NCI-H1436 (cell line): ENCODE measurements at regions not wholly inside any gene's neighbourhood (a gene's known extent, or its start where the extent isn't known, plus 50 kb on each side); places are given as distances from the start of the nearest gene placed in this dataset.
A peak's percentile ranks its signal among the peaks of the same experiment; 100 is the strongest.
"Not testable (repeated sequence)": the region's sequence is repeated elsewhere in the genome, so short reads cannot be mapped to it uniquely, and the experiment has no call there.

Experiments
- DNase-seq: peaks from one replicate; lab custom pipeline; 2025; lab: John Stamatoyannopoulos, UW

GRCh38 chr3:182626484-182627467 is 166.5 kb upstream of the ATP11B start:
- no peak for DNase-seq

- no peak for DNase-seq
Measured at GRCh38 chr3:182628531-182628930, 164.8 kb upstream of the ATP11B start.

- no peak for DNase-seq
Measured at GRCh38 chr3:182629521-182629920, 163.8 kb upstream of the ATP11B start.

GRCh38 chr3:182631183-182632076 is 161.9 kb upstream of the ATP11B start:
- no peak for DNase-seq

- no peak for DNase-seq
Measured at GRCh38 chr3:182632077-182632393, 161.3 kb upstream of the ATP11B start.

- no peak for DNase-seq
Measured at GRCh38 chr3:182633186-182633585, 160.1 kb upstream of the ATP11B start.

GRCh38 chr3:182636646-182637045 is 156.7 kb upstream of the ATP11B start:
- DNase-seq = no peak

GRCh38 chr3:182637350-182638110 is 155.8 kb upstream of the ATP11B start:
- DNase-seq = no peak

- DNase-seq = no peak
Measured at GRCh38 chr3:182644013-182644412, 149.3 kb upstream of the ATP11B start.

- DNase-seq = no peak
Measured at GRCh38 chr3:182644790-182645433, 148.4 kb upstream of the ATP11B start.

GRCh38 chr3:182650568-182651128 is 142.7 kb upstream of the ATP11B start:
- no peak for DNase-seq

GRCh38 chr3:182651461-182651860 is 141.8 kb upstream of the ATP11B start:
- DNase-seq = no peak

- DNase-seq = not testable (repeated sequence)
Measured at GRCh38 chr3:182653065-182653464, 140.2 kb upstream of the ATP11B start.

GRCh38 chr3:182668541-182668940 is 124.8 kb upstream of the ATP11B start:
- no peak for DNase-seq

GRCh38 chr3:182668974-182669373 is 124.3 kb upstream of the ATP11B start:
- no peak for DNase-seq

GRCh38 chr3:182671541-182671940 is 121.8 kb upstream of the ATP11B start:
- DNase-seq = no peak

GRCh38 chr3:182671942-182672341 is 121.4 kb upstream of the ATP11B start:
- DNase-seq = no peak

GRCh38 chr3:182673336-182673735 is 120.0 kb upstream of the ATP11B start:
- DNase-seq = no peak

- DNase-seq = peak; percentile 31
Measured at GRCh38 chr3:182682263-182683241, 110.8 kb upstream of the ATP11B start.

GRCh38 chr3:182683453-182683852 is 109.9 kb upstream of the ATP11B start:
- DNase-seq = peak; percentile 79
